Breast epithelium (tissue), 4 donors: ENCODE measurements at regions not wholly inside any gene's neighbourhood (a gene's known extent, or its start where the extent isn't known, plus 50 kb on each side); places are given as distances from the start of the nearest gene placed in this dataset.
"Not testable (repeated sequence)": the region's sequence is repeated elsewhere in the genome, so short reads cannot be mapped to it uniquely, and the experiment has no call there.

ENCODE experiments used
- DNase-seq, 2 donors: peaks; one replicate each; pipeline ENCODE4 v3.0.0-alpha.2; 2019; ENCODE audit warnings: low spot score in 2 of 2
- H3K27ac ChIP-seq, 2 donors: fragments of 200-600 bp; sonication (generic) in 1 of 2; one replicate each; pipeline ENCODE4 v1.5.1; 2016 to 2019; ENCODE audit warnings: mild to moderate bottlenecking in 1 of 2
- H3K27me3 ChIP-seq, 2 donors: fragments of 200-600 bp; sonication (generic) in 1 of 2; one replicate each; pipeline versions ENCODE4 v1.5.1 to v1.6.0; 2017 to 2019; ENCODE audit warnings: control low read depth in 1 of 2, mild to moderate bottlenecking in 1 of 2
- H3K36me3 ChIP-seq: fragments of 200-600 bp; one replicate; pipeline ENCODE4 v1.5.1; 2019
- H3K4me1 ChIP-seq, 2 donors: fragments of 200-600 bp; sonication (generic); one replicate each; pipeline ENCODE4 v1.5.1; 2016 to 2019; ENCODE audit warnings: control low read depth in 1 of 2
- H3K4me3 ChIP-seq, 3 donors: fragments of 200-600 bp; sonication (generic); 1 replicate in 2 of 3; 2 replicates in 1 of 3; pipeline ENCODE4 v1.5.1; 2016 to 2019; ENCODE audit warnings: mild to moderate bottlenecking in 3 of 3, moderate library complexity in 2 of 3
- H3K9me3 ChIP-seq, 2 donors: fragments of 200-600 bp; sonication (generic) in 1 of 2; one replicate each; pipeline ENCODE4 v1.5.1; 2016 to 2019; ENCODE audit warnings: control low read depth in 1 of 2
- CTCF ChIP-seq, 3 donors: fragments of 450-650 bp; IDR thresholded peaks; one replicate each; pipeline ENCODE4 v1.5.1; 2016 to 2017; ENCODE audit warnings: antibody characterized with exemption in 3 of 3, mild to moderate bottlenecking in 3 of 3, moderate library complexity in 3 of 3
- POLR2A ChIP-seq: fragments of 450-650 bp; IDR thresholded peaks from one replicate; pipeline ENCODE4 v1.6.1; 2016; ENCODE audit warnings: antibody characterized with exemption, mild to moderate bottlenecking, moderate library complexity
- POLR2AphosphoS5 ChIP-seq, 3 donors: sonication (generic); formaldehyde crosslinking; IDR thresholded peaks; one replicate each; pipeline ENCODE4 v1.6.1; 2017; ENCODE audit warnings: antibody characterized with exemption in 3 of 3
- intact Hi-C: fragments of 100-400 bp; cut with DNase I; formaldehyde crosslinking; loops from one replicate; pipeline ENCODE4 v1.15.1; 2023; ENCODE audit warnings: low total_unique reads

GRCh38 chr11:80261776-80262175 is 820.9 kb upstream of the TENM4 start:
- no peaks in the 10 kb centered on the region for H3K27me3 ChIP-seq
- intact Hi-C loops, result no loop called here
- peaks cover 0 to 3% of the 10 kb centered on the region in 2 donors for H3K9me3 ChIP-seq
- H3K36me3 ChIP-seq, result peaks cover 4% of the 10 kb centered on the region
- no peak overlapping the region for H3K27ac ChIP-seq
- no peak overlapping the region for H3K4me3 ChIP-seq
- DNase-seq, result no peak
- TF ChIP-seq POLR2A, result no peak
- TF ChIP-seq POLR2AphosphoS5 (IDR thresholded peaks at IDR 0.05), result no peak
- TF ChIP-seq CTCF (IDR thresholded peaks at IDR 0.05), result no peak
- no peaks in the 10 kb centered on the region for H3K4me1 ChIP-seq

- H3K27ac ChIP-seq, H3K36me3 ChIP-seq, H3K9me3 ChIP-seq, DNase-seq, H3K27me3 ChIP-seq, intact Hi-C loops, H3K4me3 ChIP-seq, H3K4me1 ChIP-seq: not testable (repeated sequence)
Observed at GRCh38 chr11:80257319-80258015, 816.6 kb upstream of the TENM4 start.

GRCh38 chr11:80255021-80255420 is 814.2 kb upstream of the TENM4 start:
- Histone ChIP-seq H3K36me3 (no peaks in the 10 kb centered on the region), H3K27ac (no peak overlapping the region), H3K9me3 (peaks cover 0 to 3% of the 10 kb centered on the region in 2 donors), H3K4me1 (no peaks in the 10 kb centered on the region), H3K27me3 (no peaks in the 10 kb centered on the region), H3K4me3 (no peak overlapping the region)
- intact Hi-C loops, result no loop called here
- DNase-seq, result no peak
- TF ChIP-seq POLR2A (no peak), POLR2AphosphoS5 (IDR thresholded peaks at IDR 0.05) (no peak), CTCF (IDR thresholded peaks at IDR 0.05) (no peak)

GRCh38 chr11:80241766-80242165 is 800.9 kb upstream of the TENM4 start:
- no peaks in the 10 kb centered on the region for H3K9me3 ChIP-seq
- no peaks in the 10 kb centered on the region for H3K27me3 ChIP-seq
- no peak overlapping the region for H3K4me3 ChIP-seq
- no peak for DNase-seq
- H3K27ac ChIP-seq, result no peak overlapping the region
- intact Hi-C loops, result no loop called here
- H3K4me1 ChIP-seq, result no peaks in the 10 kb centered on the region
- no peak for TF ChIP-seq CTCF (IDR thresholded peaks at IDR 0.05)
- no peak for TF ChIP-seq POLR2AphosphoS5 (IDR thresholded peaks at IDR 0.05)
- no peak for TF ChIP-seq POLR2A
- H3K36me3 ChIP-seq, result no peaks in the 10 kb centered on the region

- no peak overlapping the region for H3K27ac ChIP-seq
- no peaks in the 10 kb centered on the region for H3K9me3 ChIP-seq
- no peak overlapping the region for H3K4me3 ChIP-seq
- no peak for TF ChIP-seq POLR2A
- intact Hi-C loops, result no loop called here
- DNase-seq, result no peak
- no peaks in the 10 kb centered on the region for H3K36me3 ChIP-seq
- H3K4me1 ChIP-seq, result no peaks in the 10 kb centered on the region
- H3K27me3 ChIP-seq, result no peaks in the 10 kb centered on the region
Observed at GRCh38 chr11:80240245-80240644, 799.4 kb upstream of the TENM4 start.

- H3K4me1 ChIP-seq, result no peaks in the 10 kb centered on the region
- H3K27ac ChIP-seq, result no peak overlapping the region
- no peaks in the 10 kb centered on the region for H3K27me3 ChIP-seq
- no peaks in the 10 kb centered on the region for H3K36me3 ChIP-seq
- TF ChIP-seq CTCF (IDR thresholded peaks at IDR 0.05) (no peak), POLR2AphosphoS5 (IDR thresholded peaks at IDR 0.05) (no peak), POLR2A (no peak)
- intact Hi-C loops, result no loop called here
- DNase-seq, result no peak
- H3K4me3 ChIP-seq, result no peak overlapping the region
- no peaks in the 10 kb centered on the region for H3K9me3 ChIP-seq
Observed at GRCh38 chr11:80239217-80239616, 798.4 kb upstream of the TENM4 start.
